Stimulated activated CD8-positive, alpha-beta memory T cell treated with anti-CD3 and anti-CD28 coated beads, Interleukin-2, amount 100 ng/mL, for 1 hour (primary cell): ENCODE measurements at regions not wholly inside any gene's neighbourhood (a gene's known extent, or its start where the extent isn't known, plus 50 kb on each side); places are given as distances from the start of the nearest gene placed in this dataset.

ENCODE experiments used
- DNase-seq, 2 donors: peaks; one replicate each; pipeline ENCODE4 v3.0.0-alpha.2; 2020; ENCODE audit warnings: low read depth in 2 of 2

DNA sequence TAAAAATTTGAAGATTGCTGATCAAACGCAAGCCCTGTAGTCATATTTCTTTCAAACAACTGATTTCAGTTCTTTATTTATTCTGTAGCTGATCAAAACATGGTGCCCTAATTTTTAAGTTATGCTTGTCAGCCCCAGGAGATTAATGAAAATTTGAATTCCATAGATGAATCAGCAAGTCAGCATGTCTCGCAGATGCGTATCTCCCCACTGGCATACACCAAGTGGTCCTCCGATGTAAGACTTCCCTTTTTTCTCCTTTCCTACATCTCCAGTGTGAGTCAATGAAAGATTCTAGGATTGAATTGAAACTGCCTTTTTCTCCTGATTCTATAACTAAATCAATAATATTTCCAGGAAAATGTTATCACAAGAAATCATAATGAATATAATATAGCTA lies 539.6 kb upstream of the NOX3 start:
- DNase-seq = no peak

DNA sequence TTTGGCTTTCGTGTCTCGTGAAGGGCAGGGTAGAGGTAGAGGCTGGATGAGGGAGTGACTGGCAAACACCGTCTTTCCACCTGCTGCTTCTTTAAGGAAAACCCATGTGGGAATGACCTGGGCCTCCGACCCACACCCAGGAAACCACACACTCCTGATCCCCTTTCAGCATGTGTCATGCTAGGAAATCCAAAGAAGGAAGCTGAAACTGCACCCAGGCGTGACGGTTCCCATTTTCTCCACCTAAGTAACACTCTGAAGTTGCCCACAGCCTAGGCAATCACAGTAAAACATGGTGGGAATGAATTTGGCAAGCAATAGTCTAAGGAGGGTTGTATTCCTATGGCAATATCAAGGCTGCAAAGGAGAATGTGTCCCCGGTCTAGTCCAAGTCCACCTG lies 538.4 kb upstream of the NOX3 start:
- DNase-seq = no peak

DNA sequence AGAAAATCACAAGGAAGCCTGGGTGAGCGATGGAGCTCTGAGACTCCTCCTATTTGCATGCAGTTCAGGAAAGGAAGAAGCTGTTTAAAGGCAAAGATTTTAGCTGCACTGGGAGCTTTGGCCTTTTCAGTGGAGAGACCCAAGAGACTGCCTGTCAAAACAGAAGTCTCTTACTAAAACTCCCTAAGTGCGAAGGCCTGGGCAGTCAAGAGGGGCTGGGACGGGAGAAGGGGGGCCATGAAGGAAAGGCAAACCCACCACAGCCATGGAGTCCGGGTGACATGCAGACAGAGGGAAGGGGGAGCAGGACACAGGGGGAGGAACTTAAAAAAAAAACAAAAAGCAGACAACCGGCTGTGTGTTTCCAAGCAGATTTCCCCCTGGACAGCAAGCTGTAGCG lies 537.6 kb upstream of the NOX3 start:
- no peak for DNase-seq

DNA sequence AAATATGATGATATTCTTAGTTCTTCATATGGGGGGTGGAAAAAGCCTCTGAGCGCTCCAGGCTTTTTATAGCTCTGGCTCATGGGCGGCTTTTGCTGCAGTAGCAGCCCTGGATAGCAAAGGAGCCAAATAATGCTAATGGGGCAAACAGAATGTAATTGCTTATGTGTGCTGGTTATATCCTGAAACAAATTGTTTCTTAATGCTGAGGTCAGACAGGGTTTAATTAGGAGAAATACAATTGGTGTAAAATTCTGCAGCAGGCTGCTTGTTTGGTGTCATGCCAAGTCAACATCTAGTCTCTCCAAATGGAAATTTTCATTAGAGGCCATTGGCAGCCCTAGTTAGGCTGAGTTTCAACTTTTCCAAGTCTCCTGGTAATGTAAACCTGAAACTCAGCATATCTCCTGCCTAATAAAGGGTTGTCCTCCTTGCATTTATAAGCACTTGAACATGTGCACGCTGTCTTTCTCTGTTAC lies 530.1 kb upstream of the NOX3 start:
- no peak for DNase-seq

DNA sequence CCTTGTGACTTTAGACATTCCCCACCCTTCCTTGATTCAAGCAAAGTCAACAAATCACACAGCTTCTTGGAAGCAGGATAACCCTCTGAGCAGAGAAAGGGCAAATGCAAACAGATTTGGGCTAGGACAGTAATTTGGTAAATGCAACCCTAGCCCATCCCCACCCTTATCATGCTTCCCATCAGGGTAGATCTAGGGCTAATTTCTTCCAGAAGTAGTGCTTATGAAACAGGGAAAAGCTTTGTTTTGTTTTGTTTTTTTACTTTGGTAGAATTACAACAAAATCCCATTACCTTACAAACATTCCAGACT lies 525.1 kb upstream of the NOX3 start:
- no peak for DNase-seq

DNA sequence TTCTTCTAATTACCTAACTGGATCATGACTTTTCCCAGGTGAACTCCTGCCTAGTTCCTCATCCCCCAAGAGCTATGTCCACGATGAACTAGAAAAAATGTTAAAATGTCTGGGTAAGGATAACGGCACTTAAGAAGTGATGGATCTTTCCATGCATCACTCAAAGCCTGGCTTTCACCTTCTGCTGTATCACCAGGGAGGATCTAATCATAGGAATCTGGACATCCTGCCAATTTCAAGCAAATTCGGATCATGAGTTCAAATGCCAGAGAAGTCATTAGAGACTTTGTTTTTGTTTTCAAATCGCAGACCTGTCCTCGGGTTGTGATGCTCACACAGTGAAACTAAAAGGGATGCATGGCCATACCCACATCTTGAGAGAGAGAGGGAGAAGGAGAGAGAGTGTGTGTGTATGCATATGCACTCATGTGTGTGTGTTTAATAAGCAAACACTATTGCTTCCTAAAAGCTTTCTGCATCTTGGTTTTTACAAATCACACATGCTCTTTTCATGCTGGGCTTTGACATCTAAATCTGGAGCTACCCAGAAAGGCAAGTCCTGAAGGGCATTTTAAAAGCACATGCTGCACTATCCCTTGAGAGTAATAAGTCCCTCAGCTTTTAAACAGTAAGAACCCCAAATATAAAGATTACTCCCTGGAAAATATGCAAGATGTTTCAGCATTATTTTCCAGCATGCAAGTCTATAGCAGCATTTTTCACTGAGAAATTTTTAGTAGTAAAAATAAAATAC lies 524.6 kb upstream of the NOX3 start:
- DNase-seq = no peak

DNA sequence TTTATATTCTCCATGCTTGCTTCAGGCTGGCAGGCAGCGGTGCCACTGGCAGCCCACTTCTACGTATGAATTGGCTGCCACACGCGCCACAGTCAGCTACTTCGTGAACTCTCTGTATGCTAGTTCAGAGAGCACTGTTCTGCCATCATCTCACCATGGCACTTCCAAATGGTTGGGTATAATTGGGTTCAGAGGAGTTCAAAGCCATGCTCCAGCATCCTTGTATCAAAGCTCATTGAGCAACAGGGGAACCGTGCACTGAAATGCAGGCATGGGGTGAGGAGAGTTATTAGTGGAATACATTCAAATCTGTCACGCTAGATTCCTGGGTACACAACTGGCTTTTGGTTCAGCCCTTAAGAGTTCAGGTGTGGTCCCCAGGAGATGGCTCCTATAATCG lies 519.9 kb upstream of the NOX3 start:
- DNase-seq = no peak

DNA sequence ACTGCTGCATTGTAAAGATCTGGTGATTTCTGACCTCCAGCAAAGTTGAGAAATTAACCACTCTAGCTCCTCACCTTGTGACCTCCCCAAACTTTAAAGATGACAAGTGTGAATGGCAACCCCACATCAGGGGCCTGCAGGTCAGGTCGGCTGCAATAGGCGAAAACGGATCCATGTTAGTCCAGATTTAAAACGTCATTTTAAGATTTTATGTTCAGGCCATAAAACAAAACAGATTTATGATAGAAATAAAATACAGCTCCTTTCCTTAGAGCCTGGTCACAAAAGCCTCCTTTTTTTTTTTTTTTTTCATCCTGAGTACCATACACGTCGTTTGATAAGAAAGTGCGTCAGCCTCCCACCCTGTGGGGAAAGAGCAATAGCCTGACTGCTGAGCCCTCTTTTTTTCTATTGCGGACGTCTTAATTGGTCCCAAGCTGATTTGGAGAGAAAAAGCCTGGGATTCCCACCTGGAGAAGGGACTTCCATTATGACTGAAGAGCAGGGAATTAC lies 519.2 kb upstream of the NOX3 start:
- no peak for DNase-seq

DNA sequence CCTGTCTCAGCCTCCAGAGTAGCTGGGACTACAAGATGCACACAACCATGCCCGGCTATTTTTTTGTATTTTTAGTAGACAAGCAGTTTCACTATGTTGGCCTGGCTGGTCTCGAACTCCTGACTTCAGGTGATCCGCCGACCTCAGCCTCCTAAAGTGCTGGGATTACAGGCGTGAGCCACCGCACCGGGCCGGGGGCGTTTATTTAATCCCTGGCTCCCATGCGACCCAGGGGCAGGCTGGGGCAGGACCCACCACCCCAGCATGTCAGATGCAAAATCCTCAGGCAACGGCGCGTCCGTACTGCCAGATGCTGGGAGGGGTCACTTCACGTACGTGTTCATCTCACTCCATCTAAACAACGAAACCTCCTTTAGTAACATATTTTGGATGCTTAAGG lies 518.7 kb upstream of the NOX3 start:
- no peak for DNase-seq

DNA sequence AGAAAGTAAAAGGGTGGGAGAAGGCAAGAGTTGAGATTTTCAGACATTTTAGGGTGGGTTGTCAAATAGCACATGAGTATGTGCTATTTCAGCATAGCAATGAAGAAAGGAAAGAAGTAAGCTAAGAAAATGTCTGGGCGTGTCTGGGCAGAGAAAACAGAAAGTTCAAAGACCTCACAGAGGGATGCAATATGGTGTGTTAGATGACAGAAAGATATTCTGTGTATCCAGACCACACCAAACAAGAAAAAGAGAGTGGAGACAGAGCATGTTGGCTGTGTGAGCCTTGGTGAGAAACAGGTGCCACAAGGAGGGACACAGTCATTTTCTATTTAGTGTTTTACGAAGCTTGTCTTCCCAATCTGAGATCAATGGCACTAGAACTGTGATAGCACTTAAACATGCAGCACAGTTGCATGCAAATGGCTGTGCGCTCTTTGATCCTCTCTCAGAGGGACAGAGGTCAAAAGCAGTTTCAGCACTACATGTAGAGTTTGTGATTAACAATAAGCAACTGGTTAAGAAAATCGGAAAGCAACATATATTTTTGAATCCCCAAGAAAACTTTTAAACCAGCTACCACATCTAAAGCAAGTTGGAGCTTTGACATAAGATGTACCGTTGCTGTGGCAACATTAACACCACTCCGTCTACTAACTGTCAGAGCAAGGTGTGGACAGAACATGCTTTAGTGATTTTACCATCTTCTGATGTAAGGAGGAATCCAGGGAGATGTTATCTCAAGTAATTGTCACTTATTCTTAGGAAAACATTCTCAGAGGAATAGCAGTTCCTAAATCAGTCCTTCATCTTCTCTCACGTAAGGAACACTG lies 515.5 kb upstream of the NOX3 start:
- no peak for DNase-seq

DNA sequence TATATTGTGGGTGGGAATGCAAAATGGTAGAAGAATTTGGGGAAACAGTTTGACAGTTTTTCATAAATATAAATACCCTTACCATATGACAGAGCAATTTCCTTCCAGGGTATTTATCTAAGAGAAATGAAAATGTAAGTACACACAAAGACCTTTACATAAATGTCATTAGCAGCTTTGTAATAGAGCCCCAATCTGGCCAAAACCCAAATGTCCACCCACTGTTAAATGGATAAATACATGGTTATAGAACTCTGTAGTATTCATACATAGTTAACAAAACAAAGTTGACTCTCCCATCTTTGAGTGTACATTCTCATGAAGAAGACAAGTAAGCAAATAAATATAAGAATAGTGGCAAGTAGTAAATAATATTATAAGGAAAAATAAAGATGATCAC lies 514.8 kb upstream of the NOX3 start:
- DNase-seq = no peak

DNA sequence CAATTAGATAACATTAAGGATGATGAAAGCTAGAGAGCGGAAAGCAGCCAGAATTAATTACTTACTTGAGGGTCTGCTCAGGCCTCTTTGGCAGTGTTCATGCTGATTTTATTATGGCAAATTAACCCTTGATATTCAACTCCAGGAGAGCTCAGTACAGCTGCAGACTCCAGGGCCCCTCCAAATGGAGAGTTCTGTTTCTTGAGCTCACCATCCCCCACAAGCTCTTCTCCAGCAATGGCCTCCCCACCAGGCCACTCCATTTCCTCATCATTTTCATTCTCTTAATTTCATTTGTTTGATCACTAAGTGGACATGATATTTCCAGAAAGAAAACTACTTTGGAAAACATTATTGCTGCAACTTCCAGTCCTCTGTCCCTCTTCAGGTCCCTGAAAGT lies 513.3 kb upstream of the NOX3 start:
- DNase-seq = no peak

DNA sequence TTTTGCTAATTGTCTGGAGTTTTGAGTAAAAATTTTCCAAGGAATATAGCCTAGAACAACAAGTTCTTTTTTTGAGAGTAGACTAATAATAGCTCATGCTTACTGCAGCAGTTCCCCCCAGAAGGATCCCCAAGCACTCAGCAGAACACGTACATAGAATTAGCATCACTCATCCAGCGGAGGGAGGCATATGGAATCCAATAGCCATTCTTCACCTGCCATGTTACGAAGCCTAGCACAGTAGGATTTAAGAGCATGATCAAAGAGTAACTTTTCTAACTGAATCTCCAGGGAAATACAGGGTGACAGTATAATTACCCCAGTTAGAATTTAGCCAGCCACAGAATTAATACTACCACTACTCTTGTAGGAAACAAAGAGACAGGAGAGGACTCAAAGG lies 511.7 kb upstream of the NOX3 start:
- no peak for DNase-seq

DNA sequence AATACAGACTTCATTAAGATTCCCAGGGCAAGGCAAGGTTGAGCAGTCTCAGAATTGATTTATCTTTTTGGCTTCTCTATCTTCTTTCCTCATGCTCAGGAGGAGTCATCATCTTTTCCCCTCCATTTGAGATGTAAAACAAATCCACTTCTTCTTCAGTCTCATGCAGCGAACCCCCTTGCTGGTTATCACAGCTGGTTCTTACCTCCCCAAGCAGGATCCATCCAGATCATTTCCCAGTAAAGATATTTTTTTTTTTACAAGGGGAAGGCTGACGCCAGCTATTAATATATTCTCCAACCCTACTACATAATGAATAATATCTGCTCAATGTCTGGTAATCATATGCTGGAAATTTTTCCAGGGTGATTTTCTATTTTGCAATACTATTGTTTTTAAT lies 508.9 kb upstream of the NOX3 start:
- no peak for DNase-seq

DNA sequence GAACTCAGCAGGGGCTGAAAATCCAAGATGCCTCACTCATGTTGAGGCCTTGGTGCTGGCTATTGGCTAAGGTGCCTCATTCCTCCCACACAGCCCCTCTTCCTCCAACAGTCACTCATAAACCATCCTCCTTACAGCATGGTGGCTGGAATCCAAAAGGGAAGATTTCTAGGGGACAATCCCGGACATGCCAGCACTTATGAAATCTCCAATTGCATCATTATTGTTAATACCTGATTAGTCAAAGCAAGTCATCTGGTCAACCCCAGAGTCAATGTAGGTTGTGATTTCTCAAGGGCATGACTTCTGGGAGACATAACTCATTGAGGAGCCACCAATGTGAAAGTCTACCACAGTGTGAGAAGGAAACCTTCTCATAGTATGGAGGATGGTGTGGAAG lies 506.6 kb upstream of the NOX3 start:
- no peak for DNase-seq

DNA sequence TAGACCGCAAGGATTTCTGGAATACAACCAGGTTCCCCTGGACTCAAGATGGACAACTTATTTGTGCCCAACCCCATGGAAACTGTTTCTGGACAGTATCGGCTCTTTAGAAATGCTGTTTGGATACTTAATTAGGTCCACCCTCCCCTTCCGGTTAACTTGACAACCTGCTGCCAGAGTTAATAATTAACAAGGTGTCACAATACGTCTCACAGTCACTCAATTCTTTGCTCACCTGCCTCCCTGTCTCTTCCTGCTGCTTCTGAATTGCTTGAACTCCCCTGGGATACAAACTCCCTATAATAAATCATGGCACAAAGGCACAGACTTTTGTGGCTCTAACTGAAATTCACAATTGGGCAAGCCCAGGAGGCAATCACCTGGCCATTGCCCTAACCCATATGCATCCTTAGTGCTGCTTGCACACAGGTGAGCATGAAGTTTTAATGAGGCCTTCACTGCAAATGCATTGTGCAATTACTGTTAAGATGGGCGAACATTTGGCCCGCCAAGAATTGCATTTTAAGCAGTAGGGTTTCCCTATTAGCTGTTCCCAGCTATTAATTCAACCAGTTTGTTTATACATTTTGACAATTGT lies 504.4 kb upstream of the NOX3 start:
- DNase-seq = no peak

DNA sequence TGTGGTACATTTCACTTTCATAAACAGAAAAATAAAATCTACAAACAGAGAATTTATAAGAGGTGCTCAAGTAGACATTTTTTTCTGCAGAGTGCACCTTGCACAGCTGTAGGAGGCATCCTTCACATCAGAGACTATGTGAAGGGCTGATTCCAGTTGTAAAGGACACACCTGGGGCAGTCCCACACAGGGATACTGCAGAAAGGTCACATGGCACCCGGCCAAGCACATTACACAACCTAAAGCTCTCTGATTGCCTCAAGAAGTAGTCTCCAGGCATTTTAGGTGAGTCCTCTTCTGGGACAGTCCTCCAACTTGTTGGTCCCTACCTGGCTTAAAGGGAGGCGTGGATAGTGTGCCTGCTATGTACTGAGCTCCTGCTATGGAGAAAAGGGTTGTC lies 502.9 kb upstream of the NOX3 start:
- DNase-seq = no peak

DNA sequence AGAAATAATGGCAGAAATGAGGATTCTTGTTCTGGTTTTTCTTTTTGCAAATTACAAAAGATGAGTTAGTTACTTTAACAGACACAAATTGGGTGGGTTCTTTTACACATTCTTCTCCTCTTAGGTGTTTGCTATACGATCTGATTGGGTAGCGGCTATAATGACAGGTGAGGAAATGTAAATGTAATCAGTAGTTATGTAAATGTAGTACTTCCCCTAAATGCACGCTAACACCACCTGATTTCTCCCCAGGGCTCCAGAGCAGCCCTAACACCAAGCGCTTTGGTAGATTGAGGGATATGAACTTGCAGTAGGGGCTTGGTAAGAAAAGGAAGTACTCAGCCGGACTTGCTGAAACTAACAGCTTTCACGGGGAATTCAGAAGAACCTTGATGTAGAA lies 499.4 kb upstream of the NOX3 start:
- no peak for DNase-seq

DNA sequence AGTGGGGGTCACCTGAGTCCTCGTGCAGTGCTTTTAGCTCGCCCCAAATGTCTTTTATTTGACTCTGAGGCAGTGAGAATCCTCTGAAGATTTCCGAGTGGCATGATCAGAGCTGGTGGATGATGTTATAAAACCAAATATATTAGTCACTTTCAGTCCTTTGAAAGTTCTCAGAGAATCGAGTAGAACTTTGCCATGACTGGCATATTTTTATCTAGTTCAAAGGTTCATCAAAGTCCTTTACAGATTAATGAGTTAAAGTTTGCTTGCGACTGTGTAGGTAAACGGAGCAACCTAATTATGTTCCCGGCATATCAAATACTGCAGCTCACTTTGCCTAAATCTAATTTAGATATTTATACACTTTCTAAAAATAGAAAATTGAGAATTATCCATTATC lies 498.5 kb upstream of the NOX3 start:
- DNase-seq = no peak

DNA sequence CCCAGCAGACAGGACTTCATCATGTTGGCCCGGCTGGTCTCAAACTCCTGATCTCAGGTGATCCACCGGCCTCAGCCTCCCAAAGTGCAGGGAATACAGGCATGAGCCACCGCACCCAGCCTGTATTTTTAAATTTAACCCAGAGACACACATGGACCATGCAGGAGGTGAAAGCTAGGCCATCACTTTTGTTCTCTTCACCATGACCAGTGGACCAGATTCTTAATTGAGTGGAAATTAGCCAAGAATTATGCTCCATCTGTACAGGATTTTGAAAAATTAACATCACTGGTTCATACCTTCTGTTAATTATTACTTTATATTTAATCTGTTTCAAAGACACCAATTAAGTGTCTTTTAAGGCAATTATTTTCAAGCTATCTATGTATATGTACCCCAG lies 493.6 kb upstream of the NOX3 start:
- no peak for DNase-seq

DNA sequence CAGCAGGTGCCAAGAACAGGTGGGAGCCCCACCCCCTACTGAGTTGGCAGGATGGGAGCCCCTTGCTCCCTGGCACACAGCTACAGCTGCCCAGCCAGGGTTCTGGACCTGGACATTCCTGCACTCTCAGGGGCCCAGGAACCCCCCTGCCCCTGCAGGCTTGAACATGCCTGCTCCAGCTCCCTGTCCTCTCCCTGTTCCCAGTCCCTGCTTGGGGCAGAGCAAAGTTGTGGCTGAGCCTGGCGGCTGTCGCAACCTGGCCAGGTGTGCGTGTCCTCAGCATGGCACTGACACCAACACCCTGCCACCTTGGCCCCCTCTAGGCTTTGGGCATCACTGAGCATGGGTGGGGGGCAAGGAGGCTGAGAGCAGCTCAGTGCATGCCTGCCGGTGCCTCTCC lies 491.2 kb upstream of the NOX3 start:
- DNase-seq = no peak

DNA sequence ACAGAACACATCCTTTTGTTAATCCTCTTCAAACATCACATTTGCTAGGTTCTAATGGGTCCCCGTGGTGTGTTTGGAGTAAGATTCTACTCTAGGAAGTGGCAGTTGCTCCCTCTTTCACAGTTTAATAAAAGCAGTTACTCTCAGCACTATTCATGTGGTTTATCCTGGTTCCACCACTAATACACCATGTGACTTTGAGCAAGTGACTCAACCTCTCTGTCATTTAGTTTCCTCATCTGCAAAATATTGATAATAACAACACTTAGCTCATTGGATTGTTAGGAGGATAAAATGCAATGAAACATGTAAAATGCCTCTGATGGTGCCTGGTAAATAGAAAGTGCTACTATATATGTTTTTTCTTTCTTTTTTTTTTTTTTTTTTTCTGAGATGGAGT lies 488.0 kb upstream of the NOX3 start:
- no peak for DNase-seq

DNA sequence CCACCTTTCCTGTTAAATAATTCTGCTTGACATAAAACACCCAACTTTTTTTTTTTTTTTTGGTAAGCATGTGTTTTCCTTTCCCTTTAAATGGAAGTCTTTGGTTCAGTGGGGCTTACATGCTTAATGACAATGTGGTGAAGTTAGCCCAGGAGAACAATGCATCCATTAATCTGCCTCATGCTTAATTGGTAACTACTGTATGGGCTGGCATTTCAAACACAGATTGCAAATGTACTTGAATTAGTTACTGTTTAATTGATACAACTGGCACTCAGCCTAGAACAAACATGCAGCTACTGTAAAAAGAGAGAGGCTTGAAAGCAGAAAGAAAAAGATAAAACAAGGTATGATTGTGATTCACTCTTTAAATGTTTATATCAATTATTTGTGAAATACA lies 483.6 kb upstream of the NOX3 start:
- no peak for DNase-seq
